ENCODE measurements at regions not wholly inside any gene's neighbourhood (a gene's known extent, or its start where the extent isn't known, plus 50 kb on each side); places are given as distances from the start of the nearest gene placed in this dataset.
A peak's percentile ranks its signal among the peaks of the same experiment; 100 is the strongest.

DNA sequence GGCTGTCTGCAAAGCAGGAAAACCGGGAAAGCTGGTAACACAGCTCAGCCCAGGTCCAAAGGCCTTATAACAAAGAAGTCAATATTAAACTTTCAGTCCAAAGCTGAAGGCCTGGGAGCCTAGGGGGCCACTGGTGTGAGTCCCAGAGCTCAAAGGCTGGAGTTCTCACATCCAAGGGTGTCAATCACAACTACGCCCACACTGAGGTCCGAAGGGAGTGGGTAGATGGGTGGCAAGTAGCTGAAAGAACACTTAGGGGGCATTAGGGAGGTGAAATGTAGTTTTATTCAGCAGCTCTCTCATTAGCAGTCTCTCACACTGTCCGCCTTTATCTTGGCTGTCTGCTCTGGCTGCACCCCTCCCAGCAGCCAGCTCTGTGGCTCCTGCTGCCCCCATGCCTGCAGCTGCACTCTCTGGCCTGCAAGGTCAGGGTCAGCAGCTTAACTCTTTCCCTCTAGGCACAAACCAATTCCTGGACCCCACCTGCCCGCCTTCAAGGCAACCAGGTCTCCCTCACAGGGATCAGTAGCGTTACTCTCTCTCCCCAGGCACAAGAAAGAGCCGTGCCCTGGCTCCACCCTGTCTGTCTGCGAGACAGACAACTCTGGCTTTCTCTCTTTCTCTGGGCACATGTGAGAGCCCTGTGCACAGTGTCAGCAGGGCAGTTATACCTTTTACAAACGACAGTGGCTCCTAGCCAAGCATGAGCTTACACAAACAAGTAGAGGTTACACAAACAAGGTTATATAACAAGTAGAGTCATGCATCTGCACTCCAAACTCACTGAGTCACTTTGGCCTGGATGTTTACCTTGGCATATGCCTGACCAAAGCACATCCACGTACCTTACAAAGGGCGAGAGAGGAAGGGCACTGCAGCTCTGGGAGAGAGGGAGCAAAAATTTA, 249.4 kb upstream of the PCDH20 start (continued):
- TF ChIP-seq, protein P1, sequence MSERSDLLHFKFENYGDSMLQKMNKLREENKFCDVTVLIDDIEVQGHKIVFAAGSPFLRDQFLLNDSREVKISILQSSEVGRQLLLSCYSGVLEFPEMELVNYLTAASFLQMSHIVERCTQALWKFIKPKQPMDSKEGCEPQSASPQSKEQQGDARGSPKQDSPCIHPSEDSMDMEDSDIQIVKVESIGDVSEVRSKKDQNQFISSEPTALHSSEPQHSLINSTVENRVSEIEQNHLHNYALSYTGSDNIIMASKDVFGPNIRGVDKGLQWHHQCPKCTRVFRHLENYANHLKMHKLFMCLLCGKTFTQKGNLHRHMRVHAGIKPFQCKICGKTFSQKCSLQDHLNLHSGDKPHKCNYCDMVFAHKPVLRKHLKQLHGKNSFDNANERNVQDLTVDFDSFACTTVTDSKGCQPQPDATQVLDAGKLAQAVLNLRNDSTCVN (CRISPR knock-in tag; IDR thresholded peaks at IDR 0.05; ENCODE audit: borderline replicate concordance), result 0 out of 2 replicates have a peak, but pooled peaks have one; percentile 42
- TF ChIP-seq, protein P2, sequence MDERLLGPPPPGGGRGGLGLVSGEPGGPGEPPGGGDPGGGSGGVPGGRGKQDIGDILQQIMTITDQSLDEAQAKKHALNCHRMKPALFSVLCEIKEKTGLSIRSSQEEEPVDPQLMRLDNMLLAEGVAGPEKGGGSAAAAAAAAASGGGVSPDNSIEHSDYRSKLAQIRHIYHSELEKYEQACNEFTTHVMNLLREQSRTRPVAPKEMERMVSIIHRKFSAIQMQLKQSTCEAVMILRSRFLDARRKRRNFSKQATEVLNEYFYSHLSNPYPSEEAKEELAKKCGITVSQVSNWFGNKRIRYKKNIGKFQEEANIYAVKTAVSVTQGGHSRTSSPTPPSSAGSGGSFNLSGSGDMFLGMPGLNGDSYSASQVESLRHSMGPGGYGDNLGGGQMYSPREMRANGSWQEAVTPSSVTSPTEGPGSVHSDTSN (CRISPR knock-in tag; IDR thresholded peaks at IDR 0.05), result peak; percentile 84
- TF ChIP-seq, protein P3, sequence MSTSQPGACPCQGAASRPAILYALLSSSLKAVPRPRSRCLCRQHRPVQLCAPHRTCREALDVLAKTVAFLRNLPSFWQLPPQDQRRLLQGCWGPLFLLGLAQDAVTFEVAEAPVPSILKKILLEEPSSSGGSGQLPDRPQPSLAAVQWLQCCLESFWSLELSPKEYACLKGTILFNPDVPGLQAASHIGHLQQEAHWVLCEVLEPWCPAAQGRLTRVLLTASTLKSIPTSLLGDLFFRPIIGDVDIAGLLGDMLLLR (CRISPR knock-in tag; IDR thresholded peaks at IDR 0.05), result no peak
- TF ChIP-seq GRHL1 (CRISPR knock-in tag; conservative IDR thresholded peaks at IDR 0.05), result no peak
- 0 out of 2 replicates have a peak, but pooled peaks have one; percentile 31 for TF ChIP-seq CCDC6 (CRISPR knock-in tag; IDR thresholded peaks at IDR 0.05)
- TF ChIP-seq ZBTB4 (CRISPR knock-in tag; IDR thresholded peaks at IDR 0.05; ENCODE audit: borderline replicate concordance), result 0 out of 2 replicates have a peak, but pooled peaks have one; percentile 45
- 0 out of 2 replicates have a peak, but pooled peaks have one; percentile 35 for TF ChIP-seq ZNF580 (CRISPR knock-in tag; IDR thresholded peaks at IDR 0.05; ENCODE audit: borderline replicate concordance, low read depth)
- TF ChIP-seq, protein P4, sequence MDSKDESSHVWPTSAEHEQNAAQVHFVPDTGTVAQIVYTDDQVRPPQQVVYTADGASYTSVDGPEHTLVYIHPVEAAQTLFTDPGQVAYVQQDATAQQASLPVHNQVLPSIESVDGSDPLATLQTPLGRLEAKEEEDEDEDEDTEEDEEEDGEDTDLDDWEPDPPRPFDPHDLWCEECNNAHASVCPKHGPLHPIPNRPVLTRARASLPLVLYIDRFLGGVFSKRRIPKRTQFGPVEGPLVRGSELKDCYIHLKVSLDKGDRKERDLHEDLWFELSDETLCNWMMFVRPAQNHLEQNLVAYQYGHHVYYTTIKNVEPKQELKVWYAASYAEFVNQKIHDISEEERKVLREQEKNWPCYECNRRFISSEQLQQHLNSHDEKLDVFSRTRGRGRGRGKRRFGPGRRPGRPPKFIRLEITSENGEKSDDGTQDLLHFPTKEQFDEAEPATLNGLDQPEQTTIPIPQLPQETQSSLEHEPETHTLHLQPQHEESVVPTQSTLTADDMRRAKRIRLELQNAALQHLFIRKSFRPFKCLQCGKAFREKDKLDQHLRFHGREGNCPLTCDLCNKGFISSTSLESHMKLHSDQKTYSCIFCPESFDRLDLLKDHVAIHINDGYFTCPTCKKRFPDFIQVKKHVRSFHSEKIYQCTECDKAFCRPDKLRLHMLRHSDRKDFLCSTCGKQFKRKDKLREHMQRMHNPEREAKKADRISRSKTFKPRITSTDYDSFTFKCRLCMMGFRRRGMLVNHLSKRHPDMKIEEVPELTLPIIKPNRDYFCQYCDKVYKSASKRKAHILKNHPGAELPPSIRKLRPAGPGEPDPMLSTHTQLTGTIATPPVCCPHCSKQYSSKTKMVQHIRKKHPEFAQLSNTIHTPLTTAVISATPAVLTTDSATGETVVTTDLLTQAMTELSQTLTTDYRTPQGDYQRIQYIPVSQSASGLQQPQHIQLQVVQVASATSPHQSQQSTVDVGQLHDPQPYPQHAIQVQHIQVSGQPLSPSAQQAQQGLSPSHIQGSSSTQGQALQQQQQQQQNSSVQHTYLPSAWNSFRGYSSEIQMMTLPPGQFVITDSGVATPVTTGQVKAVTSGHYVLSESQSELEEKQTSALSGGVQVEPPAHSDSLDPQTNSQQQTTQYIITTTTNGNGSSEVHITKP (CRISPR knock-in tag; IDR thresholded peaks at IDR 0.05; ENCODE audit: low read depth), result peak; percentile 79
- peak; percentile 39; the same call in 1 of the 2 replicates for TF ChIP-seq THAP11 (CRISPR knock-in tag; IDR thresholded peaks at IDR 0.05)
- no peak for TF ChIP-seq CBX2 (IDR thresholded peaks at IDR 0.05; ENCODE audit: low read depth, low read length)
- no peak for TF ChIP-seq CBX2 (CRISPR knock-in tag; IDR thresholded peaks at IDR 0.05; ENCODE audit: low read depth)
- TF ChIP-seq HOXA5 (CRISPR knock-in tag; IDR thresholded peaks at IDR 0.05), result 0 out of 2 replicates have a peak, but pooled peaks have one; percentile 9
- TF ChIP-seq PITX1 (CRISPR knock-in tag; IDR thresholded peaks at IDR 0.05), result peak; percentile 79
- peak; percentile 48; the same call in 1 of the 2 replicates for TF ChIP-seq ZNF501 (CRISPR knock-in tag; IDR thresholded peaks at IDR 0.05)
- TF ChIP-seq TBL1XR1 (IDR thresholded peaks at IDR 0.05; ENCODE audit: borderline replicate concordance, low read length, partially characterized antibody), result peak; percentile 87
